ENCODE measurements at regions not wholly inside any gene's neighbourhood (a gene's known extent, or its start where the extent isn't known, plus 50 kb on each side); places are given as distances from the start of the nearest gene placed in this dataset.

GRCh38 chr4:126475730-126476129, 1157.0 kb upstream of the INTU start:
- Mint-ChIP-seq H3K27me3 (ENCODE audit: low read depth) (no peaks in the 10 kb centered on the region), H3K27ac (ENCODE audit: unreplicated experiment) (no peak overlapping the region), H3K36me3 (ENCODE audit: low read depth) (no peaks in the 10 kb centered on the region), H3K9me3 (peaks cover 13% of the 10 kb centered on the region), H3K4me3 (no peak overlapping the region), H3K4me1 (no peaks in the 10 kb centered on the region)
- DNase-seq (ENCODE audit: low read depth, low spot score), result no peak
- TF ChIP-seq CTCF (conservative IDR thresholded peaks at IDR 0.05), result no peak

- no peak overlapping the region for H3K4me3 Mint-ChIP-seq
- DNase-seq (ENCODE audit: low read depth, low spot score), result no peak
- no peaks in the 10 kb centered on the region for H3K36me3 Mint-ChIP-seq (ENCODE audit: low read depth)
- no peaks in the 10 kb centered on the region for H3K27me3 Mint-ChIP-seq (ENCODE audit: low read depth)
- no peak overlapping the region for H3K27ac Mint-ChIP-seq (ENCODE audit: unreplicated experiment)
- no peak for TF ChIP-seq CTCF (conservative IDR thresholded peaks at IDR 0.05)
- peaks cover 11% of the 10 kb centered on the region for H3K9me3 Mint-ChIP-seq
- no peaks in the 10 kb centered on the region for H3K4me1 Mint-ChIP-seq
Measured at GRCh38 chr4:126479709-126480108, 1153.0 kb upstream of the INTU start.

GRCh38 chr4:126482311-126482710, 1150.4 kb upstream of the INTU start:
- TF ChIP-seq CTCF (conservative IDR thresholded peaks at IDR 0.05), result no peak
- no peaks in the 10 kb centered on the region for H3K36me3 Mint-ChIP-seq (ENCODE audit: low read depth)
- DNase-seq (ENCODE audit: low read depth, low spot score), result no peak
- H3K27me3 Mint-ChIP-seq (ENCODE audit: low read depth), result no peaks in the 10 kb centered on the region
- no peaks in the 10 kb centered on the region for H3K4me1 Mint-ChIP-seq
- peaks cover 3% of the 10 kb centered on the region for H3K9me3 Mint-ChIP-seq
- H3K4me3 Mint-ChIP-seq, result no peak overlapping the region
- no peak overlapping the region for H3K27ac Mint-ChIP-seq (ENCODE audit: unreplicated experiment)

- no peak for DNase-seq (ENCODE audit: low read depth, low spot score)
- no peaks in the 10 kb centered on the region for H3K27me3 Mint-ChIP-seq (ENCODE audit: low read depth)
- no peaks in the 10 kb centered on the region for H3K36me3 Mint-ChIP-seq (ENCODE audit: low read depth)
- no peak for TF ChIP-seq CTCF (conservative IDR thresholded peaks at IDR 0.05)
- H3K9me3 Mint-ChIP-seq, result no peaks in the 10 kb centered on the region
- H3K4me1 Mint-ChIP-seq, result no peaks in the 10 kb centered on the region
- no peak overlapping the region for H3K27ac Mint-ChIP-seq (ENCODE audit: unreplicated experiment)
- no peak overlapping the region for H3K4me3 Mint-ChIP-seq
Measured at GRCh38 chr4:126486377-126486776, 1146.4 kb upstream of the INTU start.

GRCh38 chr4:126489826-126490463, 1142.8 kb upstream of the INTU start:
- Mint-ChIP-seq H3K27me3 (ENCODE audit: low read depth) (no peaks in the 10 kb centered on the region), H3K4me3 (no peak overlapping the region), H3K9me3 (no peaks in the 10 kb centered on the region), H3K27ac (ENCODE audit: unreplicated experiment) (no peak overlapping the region), H3K4me1 (no peaks in the 10 kb centered on the region), H3K36me3 (ENCODE audit: low read depth) (no peaks in the 10 kb centered on the region)
- TF ChIP-seq CTCF (conservative IDR thresholded peaks at IDR 0.05), result no peak
- DNase-seq (ENCODE audit: low read depth, low spot score), result no peak

Measured in neural crest cell (in vitro differentiated cells).